ENCODE measurements at regions not wholly inside any gene's neighbourhood (a gene's known extent, or its start where the extent isn't known, plus 50 kb on each side); places are given as distances from the start of the nearest gene placed in this dataset.

GRCh38 chr11:28743061-28743550, 634.9 kb downstream of the METTL15 start:
- TF ChIP-seq CTCF (conservative IDR thresholded peaks at IDR 0.05; ENCODE audit: low read depth, low read length) = no peak
- DNase-seq (ENCODE audit: low read depth) = no peak
- no peak overlapping the region for H3K4me3 ChIP-seq (ENCODE audit: low read depth, low read length)

GRCh38 chr11:28739489-28740280, 631.5 kb downstream of the METTL15 start:
- H3K4me3 ChIP-seq (ENCODE audit: low read depth, low read length) = no peak overlapping the region
- TF ChIP-seq CTCF (conservative IDR thresholded peaks at IDR 0.05; ENCODE audit: low read depth, low read length) = no peak
- no peak for DNase-seq (ENCODE audit: low read depth)

DNA sequence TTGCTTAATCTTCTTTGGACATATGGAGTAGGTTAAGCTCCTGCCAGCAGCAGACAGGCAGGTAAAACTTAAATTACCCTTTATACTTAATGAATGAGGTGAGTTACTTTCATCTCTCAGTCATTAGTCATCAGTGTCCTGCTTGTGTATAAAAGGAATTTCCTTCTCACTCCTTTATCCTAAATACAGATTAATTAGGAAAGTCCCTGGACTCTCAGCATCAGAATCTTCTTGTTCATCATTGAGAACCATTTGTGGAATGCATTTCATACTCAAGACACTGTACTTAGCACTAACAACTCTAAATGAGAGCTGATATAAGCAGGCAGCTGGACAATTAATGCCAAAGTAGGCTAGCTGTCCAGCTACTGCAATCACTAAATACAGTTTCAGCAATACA, 630.4 kb downstream of the METTL15 start:
- TF ChIP-seq CTCF (conservative IDR thresholded peaks at IDR 0.05; ENCODE audit: low read depth, low read length) = no peak
- no peak for DNase-seq (ENCODE audit: low read depth)
- no peak overlapping the region for H3K4me3 ChIP-seq (ENCODE audit: low read depth, low read length)

- H3K4me3 ChIP-seq (ENCODE audit: low read depth, low read length) = no peak overlapping the region
- TF ChIP-seq CTCF (conservative IDR thresholded peaks at IDR 0.05; ENCODE audit: low read depth, low read length) = no peak
- DNase-seq (ENCODE audit: low read depth) = no peak
Observed at GRCh38 chr11:28736256-28736655, 628.1 kb downstream of the METTL15 start.

DNA sequence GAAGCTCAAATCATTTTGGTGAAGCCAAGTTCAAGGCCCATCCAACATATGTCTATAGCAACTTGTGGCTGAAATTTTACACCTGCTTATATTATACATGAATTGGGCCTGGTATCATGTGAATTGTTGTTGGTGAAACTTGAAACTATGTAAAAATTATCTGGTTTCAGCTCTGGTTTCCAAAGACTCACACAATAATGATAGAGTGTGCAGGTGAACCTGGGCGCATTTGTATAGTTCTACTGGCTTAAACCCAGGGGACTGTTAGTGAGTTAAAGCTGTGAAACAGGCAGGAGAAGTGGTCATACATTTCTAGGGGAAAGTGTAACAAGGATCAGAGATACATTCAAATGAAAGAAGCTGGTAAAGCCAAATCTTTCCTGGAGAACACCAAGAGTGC, 627.3 kb downstream of the METTL15 start:
- H3K4me3 ChIP-seq (ENCODE audit: low read depth, low read length) = no peak overlapping the region
- TF ChIP-seq CTCF (conservative IDR thresholded peaks at IDR 0.05; ENCODE audit: low read depth, low read length) = no peak
- no peak for DNase-seq (ENCODE audit: low read depth)

GRCh38 chr11:28730889-28731288, 622.7 kb downstream of the METTL15 start:
- DNase-seq (ENCODE audit: low read depth) = no peak
- H3K4me3 ChIP-seq (ENCODE audit: low read depth, low read length) = no peak overlapping the region
- TF ChIP-seq CTCF (conservative IDR thresholded peaks at IDR 0.05; ENCODE audit: low read depth, low read length) = no peak

- DNase-seq (ENCODE audit: low read depth) = no peak
- no peak overlapping the region for H3K4me3 ChIP-seq (ENCODE audit: low read depth, low read length)
- no peak for TF ChIP-seq CTCF (conservative IDR thresholded peaks at IDR 0.05; ENCODE audit: low read depth, low read length)
Observed at GRCh38 chr11:28730336-28730735, 622.1 kb downstream of the METTL15 start.

Measured in epithelial cell of proximal tubule (primary cell).